ENCODE measurements at regions not wholly inside any gene's neighbourhood (a gene's known extent, or its start where the extent isn't known, plus 50 kb on each side); places are given as distances from the start of the nearest gene placed in this dataset.

GRCh38 chr3:117463276-117464115, 753.9 kb downstream of the TUSC7 start:
- no peak for DNase-seq (ENCODE audit: low read depth)

- DNase-seq (ENCODE audit: low read depth), result no peak
Measured at GRCh38 chr3:117471831-117472230, 762.3 kb downstream of the TUSC7 start.

DNA sequence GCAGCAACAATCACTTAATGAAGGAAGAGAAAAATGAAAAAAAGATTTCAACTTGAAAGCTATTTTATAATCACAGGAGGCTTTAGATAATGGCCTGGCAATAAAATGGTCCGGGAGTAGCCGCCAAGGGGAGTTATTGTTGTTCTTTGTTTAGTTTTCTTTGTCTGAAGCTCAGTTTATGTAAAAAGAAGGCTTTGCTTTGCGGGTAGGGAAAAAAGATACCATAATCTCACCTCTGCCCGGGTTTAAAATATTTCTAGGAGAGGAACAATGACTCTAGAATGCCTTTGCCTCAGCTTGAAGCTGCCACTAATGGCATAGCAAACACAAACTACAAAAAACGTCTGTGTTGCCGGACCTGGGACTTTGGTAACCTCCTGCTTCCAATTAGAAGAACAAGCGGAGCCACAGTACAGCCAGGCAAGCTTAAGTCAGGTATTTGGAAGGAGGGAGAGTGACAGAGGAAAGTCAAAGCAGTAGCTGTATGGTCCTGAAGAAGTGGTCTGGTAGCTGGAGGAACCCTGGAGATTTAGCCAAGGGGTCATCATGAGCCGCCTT, 764.5 kb downstream of the TUSC7 start:
- DNase-seq (ENCODE audit: low read depth), result no peak

DNA sequence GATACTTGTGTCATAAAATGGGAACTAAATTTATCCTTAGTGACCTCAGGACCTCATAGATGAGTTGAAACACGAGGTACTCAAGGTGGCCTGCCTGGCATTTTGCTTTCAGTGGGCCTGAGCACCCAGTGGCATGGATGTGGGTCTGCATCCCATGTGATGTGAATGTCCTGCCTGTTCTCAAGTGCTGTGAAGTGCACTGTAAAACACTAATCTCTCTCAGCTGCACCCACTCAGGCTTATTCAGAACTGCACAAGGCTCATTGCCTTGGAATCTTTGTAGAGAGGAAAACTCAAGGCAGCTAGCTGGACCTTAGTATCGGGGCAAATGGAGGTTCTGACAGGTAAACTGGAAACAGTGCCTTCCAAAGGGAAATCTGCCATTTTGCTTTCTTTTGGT, 767.0 kb downstream of the TUSC7 start:
- DNase-seq (ENCODE audit: low read depth), result no peak

- no peak for DNase-seq (ENCODE audit: low read depth)
Measured at GRCh38 chr3:117477214-117477755, 767.7 kb downstream of the TUSC7 start.

- DNase-seq (ENCODE audit: low read depth), result no peak
Measured at GRCh38 chr3:117479095-117479494, 769.5 kb downstream of the TUSC7 start.

DNA sequence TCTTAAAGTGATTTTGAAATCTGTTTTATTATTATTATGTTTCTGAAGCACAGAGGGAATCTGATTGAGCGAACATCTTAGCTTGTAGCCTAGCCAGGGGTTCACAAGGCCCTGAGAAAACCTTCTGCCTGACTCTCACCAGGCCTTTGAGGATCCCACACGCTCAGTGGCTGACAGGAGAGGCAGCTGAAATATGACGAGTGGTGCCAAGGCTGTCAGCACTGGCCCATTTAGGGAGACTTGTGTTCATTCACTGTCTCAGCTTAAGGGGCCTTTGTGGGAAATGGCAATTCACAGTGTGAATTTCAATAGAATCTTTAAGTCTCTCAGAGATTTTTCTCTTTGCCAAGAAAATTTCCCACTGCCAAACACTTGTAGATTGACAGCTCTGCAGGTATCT, 770.9 kb downstream of the TUSC7 start:
- no peak for DNase-seq (ENCODE audit: low read depth)

- DNase-seq (ENCODE audit: low read depth), result no peak
Measured at GRCh38 chr3:117480972-117481371, 771.4 kb downstream of the TUSC7 start.

- DNase-seq (ENCODE audit: low read depth), result no peak
Measured at GRCh38 chr3:117483839-117484238, 774.3 kb downstream of the TUSC7 start.

GRCh38 chr3:117485841-117486240, 776.3 kb downstream of the TUSC7 start:
- no peak for DNase-seq (ENCODE audit: low read depth)

GRCh38 chr3:117486719-117487716, 777.4 kb downstream of the TUSC7 start:
- no peak for DNase-seq (ENCODE audit: low read depth)

DNA sequence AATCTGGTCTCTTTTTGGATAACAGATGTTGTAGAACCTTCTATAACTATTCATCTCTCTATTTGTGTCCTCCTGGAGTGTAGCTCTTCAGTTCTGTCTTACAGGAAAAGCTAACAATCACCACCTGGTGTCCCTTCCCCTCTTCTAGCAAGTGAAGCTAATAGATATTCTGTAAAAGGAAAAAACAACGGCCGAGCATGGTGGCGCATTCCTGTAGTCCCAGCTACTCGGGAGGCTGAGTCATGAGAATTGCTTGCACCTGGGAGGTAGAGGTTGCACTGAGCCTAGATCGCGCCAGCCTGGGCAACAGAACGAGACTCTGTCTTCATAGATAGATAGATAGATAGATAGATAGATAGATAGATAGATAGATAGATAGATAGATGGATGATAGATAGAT, 779.4 kb downstream of the TUSC7 start:
- DNase-seq (ENCODE audit: low read depth), result no peak

- no peak for DNase-seq (ENCODE audit: low read depth)
Measured at GRCh38 chr3:117489663-117490079, 780.1 kb downstream of the TUSC7 start.

DNA sequence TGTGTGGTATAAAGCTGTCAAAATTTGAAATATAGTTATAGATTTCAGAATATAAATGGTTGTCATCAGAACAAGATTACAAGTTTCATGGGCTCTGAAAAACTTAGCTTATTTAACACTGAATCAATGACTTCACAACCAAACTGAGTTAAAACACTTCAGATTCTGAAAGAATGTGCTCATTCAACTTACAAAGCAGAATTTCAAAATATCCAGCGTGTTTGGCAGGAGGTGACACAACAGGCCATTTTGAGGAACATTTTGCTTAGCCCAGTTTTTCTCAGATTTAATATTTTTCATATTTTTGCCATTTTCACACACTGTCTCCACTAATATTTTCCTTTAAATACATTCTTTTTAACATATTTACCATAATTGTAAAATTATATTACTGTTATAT, 781.1 kb downstream of the TUSC7 start:
- DNase-seq (ENCODE audit: low read depth), result no peak

DNA sequence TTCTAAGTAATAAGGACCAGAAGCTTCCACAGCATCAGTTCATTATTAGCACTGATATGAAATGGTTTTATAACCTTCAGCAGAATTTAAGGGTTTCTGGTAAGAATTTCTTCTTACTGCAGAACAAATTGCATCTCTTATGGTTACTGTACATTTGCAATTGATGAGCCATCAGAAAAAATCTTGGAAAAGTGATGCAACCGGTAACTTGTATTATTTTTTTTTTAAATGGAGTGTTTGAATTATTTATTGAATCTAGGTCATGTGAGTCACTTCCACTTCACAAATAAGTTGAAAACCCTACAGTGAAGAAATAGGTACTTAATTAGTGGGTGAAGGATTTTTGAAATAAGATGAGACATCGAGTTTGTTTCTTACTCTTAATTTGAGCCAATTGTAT, 786.0 kb downstream of the TUSC7 start:
- no peak for DNase-seq (ENCODE audit: low read depth)

- DNase-seq (ENCODE audit: low read depth), result no peak
Measured at GRCh38 chr3:117499189-117499870, 789.8 kb downstream of the TUSC7 start.

- no peak for DNase-seq (ENCODE audit: low read depth)
Measured at GRCh38 chr3:117507958-117508357, 798.4 kb downstream of the TUSC7 start.

DNA sequence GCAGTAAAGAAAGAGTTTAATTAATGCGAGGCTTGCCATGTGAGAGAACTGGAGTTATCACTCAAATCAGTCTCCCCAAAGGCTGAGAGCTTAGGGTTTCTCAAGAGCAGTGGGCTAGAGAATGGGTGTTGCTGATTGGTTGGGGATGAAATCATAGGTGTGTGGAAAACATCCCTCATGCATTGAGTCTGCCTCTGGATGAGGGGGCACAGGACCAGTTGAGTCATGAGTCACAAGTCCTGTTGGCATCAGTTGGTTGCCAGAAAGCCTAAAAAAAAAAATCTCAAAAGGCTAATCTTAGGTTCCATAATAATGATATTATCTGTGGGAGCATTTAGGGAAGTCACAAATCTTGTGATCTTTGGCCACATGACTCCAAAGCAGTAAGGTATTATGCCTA, 800.3 kb downstream of the TUSC7 start:
- DNase-seq (ENCODE audit: low read depth), result no peak

- DNase-seq (ENCODE audit: low read depth), result no peak
Measured at GRCh38 chr3:117510396-117510795, 800.8 kb downstream of the TUSC7 start.

DNA sequence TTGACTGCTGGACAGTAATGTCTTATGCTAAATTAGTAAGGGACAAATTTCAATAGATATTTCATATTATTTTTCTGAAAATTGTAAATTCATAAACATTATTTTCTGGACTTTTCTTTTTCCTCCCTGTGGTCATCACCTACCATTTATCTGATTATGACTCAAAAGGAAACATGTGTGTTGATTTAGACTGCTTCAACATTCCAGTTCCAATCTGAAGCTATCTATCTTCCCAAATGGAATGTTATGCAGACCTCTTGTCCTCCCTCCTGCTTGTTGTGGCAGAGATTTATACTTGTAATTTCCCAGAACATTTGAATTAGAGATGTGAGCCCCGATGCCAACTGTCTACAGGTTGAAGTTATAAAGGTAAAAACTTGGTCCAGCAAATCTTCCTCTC, 803.4 kb downstream of the TUSC7 start:
- no peak for DNase-seq (ENCODE audit: low read depth)

DNA sequence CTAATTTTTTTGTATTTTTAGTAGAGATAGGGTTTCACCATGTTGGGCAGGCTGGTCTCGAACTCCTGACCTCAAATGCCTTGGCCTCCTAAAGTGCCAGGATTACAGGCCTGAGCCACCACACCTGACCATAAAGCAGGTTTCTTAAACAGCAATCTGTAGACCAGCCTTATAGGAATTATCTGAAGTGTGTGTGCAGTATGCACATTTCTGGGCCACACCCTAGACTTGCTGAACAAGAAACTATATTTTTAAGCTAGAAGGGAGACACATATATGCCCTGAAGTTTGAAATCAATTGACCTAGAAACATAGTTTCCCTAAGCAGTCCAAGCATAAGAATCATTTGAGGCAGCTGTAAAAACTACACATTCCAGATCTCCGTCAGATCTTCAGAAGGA, 805.7 kb downstream of the TUSC7 start:
- no peak for DNase-seq (ENCODE audit: low read depth)

GRCh38 chr3:117518364-117518763, 808.8 kb downstream of the TUSC7 start:
- no peak for DNase-seq (ENCODE audit: low read depth)
